ENCODE measurements at regions not wholly inside any gene's neighbourhood (a gene's known extent, or its start where the extent isn't known, plus 50 kb on each side); places are given as distances from the start of the nearest gene placed in this dataset.

DNA sequence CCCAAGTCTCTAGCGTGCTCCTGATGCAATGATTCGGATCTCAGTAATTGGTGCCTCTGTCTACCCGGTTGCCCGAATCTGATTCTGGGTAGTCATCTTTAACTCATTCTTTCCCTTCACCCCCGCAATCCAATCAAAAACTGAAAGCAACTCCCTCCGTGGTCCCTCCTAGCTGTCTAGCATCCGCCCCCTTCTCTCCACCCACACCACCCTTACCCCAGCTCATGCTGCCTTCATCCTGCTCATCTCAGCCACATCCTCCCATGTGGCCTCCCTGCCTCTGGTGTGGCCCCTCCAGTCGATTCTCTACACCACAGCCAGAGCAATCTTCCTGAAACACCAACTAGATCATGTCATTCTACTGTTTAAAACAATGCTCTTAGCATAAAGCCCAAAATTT, 62.3 kb downstream of the TTC32 start:
- no peak for TF ChIP-seq POLR2A (IDR thresholded peaks at IDR 0.05)
- TF ChIP-seq, protein P1, sequence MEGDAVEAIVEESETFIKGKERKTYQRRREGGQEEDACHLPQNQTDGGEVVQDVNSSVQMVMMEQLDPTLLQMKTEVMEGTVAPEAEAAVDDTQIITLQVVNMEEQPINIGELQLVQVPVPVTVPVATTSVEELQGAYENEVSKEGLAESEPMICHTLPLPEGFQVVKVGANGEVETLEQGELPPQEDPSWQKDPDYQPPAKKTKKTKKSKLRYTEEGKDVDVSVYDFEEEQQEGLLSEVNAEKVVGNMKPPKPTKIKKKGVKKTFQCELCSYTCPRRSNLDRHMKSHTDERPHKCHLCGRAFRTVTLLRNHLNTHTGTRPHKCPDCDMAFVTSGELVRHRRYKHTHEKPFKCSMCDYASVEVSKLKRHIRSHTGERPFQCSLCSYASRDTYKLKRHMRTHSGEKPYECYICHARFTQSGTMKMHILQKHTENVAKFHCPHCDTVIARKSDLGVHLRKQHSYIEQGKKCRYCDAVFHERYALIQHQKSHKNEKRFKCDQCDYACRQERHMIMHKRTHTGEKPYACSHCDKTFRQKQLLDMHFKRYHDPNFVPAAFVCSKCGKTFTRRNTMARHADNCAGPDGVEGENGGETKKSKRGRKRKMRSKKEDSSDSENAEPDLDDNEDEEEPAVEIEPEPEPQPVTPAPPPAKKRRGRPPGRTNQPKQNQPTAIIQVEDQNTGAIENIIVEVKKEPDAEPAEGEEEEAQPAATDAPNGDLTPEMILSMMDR (IDR thresholded peaks at IDR 0.05) = no peak
